Lower leg skin (tissue), 4 donors: ENCODE measurements at regions not wholly inside any gene's neighbourhood (a gene's known extent, or its start where the extent isn't known, plus 50 kb on each side); places are given as distances from the start of the nearest gene placed in this dataset.

Source experiments
- DNase-seq, 2 donors: peaks; one replicate each; pipeline ENCODE4 v3.0.0-alpha.2; 2019; ENCODE audit warnings: low spot score in 2 of 2
- H3K4me3 ChIP-seq: fragments of 200-600 bp; sonication (generic); 2 replicates; pipeline ENCODE4 v1.5.1; 2017; ENCODE audit warnings: mild to moderate bottlenecking, low read depth; ENCODE audit not compliant: poor library complexity, severe bottlenecking
- CTCF ChIP-seq, 3 donors: fragments of 450-650 bp; IDR thresholded peaks; one replicate each; pipeline ENCODE4 v1.5.1; 2016; ENCODE audit warnings: antibody characterized with exemption in 3 of 3, mild to moderate bottlenecking in 3 of 3, moderate library complexity in 2 of 3
- POLR2A ChIP-seq, 2 donors: fragments of 450-650 bp; IDR thresholded peaks; one replicate each; pipeline ENCODE4 v1.6.1; 2016 to 2017; ENCODE audit warnings: antibody characterized with exemption in 2 of 2, mild to moderate bottlenecking in 1 of 2, moderate library complexity in 1 of 2
- WGBS, 2 donors: methylation state at CpG; one replicate each; pipeline ENCODE4 v1.1.5; 2018; 5-methylcytosine and 5-hydroxymethylcytosine counted together
- intact Hi-C: fragments of 100-400 bp; cut with DNase I; formaldehyde crosslinking; loops from one replicate; pipeline ENCODE4 v1.15.0; 2023; ENCODE audit warnings: low total_unique reads

GRCh38 chr6:10303608-10304506 lies 111.0 kb downstream of the TFAP2A start:
- intact Hi-C loops, result no loop called here
- TF ChIP-seq POLR2A (IDR thresholded peaks at IDR 0.05) (no peak), CTCF (IDR thresholded peaks at IDR 0.05) (no peak)
- DNase-seq, result no peak
- WGBS, 2 donors, result 74 to 79% methylated on average over 7 of the region's 7 CpGs
- H3K4me3 ChIP-seq, result no peak overlapping the region

GRCh38 chr6:10302566-10303235 lies 112.2 kb downstream of the TFAP2A start:
- WGBS, 2 donors, result 60% methylated on average over 6 of the region's 6 CpGs
- TF ChIP-seq POLR2A (IDR thresholded peaks at IDR 0.05), result no peak
- TF ChIP-seq CTCF (IDR thresholded peaks at IDR 0.05), result no peak
- intact Hi-C loops, result no loop called here
- no peak for DNase-seq
- no peak overlapping the region for H3K4me3 ChIP-seq

GRCh38 chr6:10300071-10300470 lies 114.8 kb downstream of the TFAP2A start:
- 63 to 90% methylated on average over 2 of the region's 2 CpGs for WGBS, 2 donors
- intact Hi-C loops, result no loop called here
- no peak overlapping the region for H3K4me3 ChIP-seq
- TF ChIP-seq CTCF (IDR thresholded peaks at IDR 0.05) (no peak), POLR2A (IDR thresholded peaks at IDR 0.05) (no peak)
- DNase-seq, result no peak

GRCh38 chr6:10297832-10298231 lies 117.0 kb downstream of the TFAP2A start:
- TF ChIP-seq CTCF (IDR thresholded peaks at IDR 0.05) (no peak), POLR2A (IDR thresholded peaks at IDR 0.05) (no peak)
- DNase-seq, result no peak
- H3K4me3 ChIP-seq, result no peak overlapping the region
- 24% methylated on average over 4 of the region's 4 CpGs for WGBS, 2 donors
- intact Hi-C loops, result no loop called here

GRCh38 chr6:10278746-10279145 lies 136.1 kb downstream of the TFAP2A start:
- DNase-seq, result no peak
- intact Hi-C loops, result no loop called here
- TF ChIP-seq CTCF (IDR thresholded peaks at IDR 0.05), result no peak
- TF ChIP-seq POLR2A (IDR thresholded peaks at IDR 0.05), result no peak
- H3K4me3 ChIP-seq, result no peak overlapping the region
